ENCODE measurements at regions not wholly inside any gene's neighbourhood (a gene's known extent, or its start where the extent isn't known, plus 50 kb on each side); places are given as distances from the start of the nearest gene placed in this dataset.

- ChIA-PET POLR2A (no interaction called here), CTCF (no interaction called here)
- intact Hi-C loops (cut with micrococcal nuclease; ENCODE audit: unreplicated experiment) (no loop called here), in situ Hi-C loops (cut with HindIII; ENCODE audit: low pct_unique_long_range_greater_than_20kb, low sequenced_read_pairs) (no loop called here)
- TF ChIP-seq SIN3A (IDR thresholded peaks at IDR 0.05; ENCODE audit: borderline replicate concordance, insufficient read depth, low read depth, low read length) = no peak
- TF ChIP-seq POLR2AphosphoS5 (IDR thresholded peaks at IDR 0.05; ENCODE audit: low read depth, low read length) = no peak
- TF ChIP-seq TCF7L2 (IDR thresholded peaks at IDR 0.05; ENCODE audit: low read depth, low read length) = no peak
- no peak for TF ChIP-seq CTCF (IDR thresholded peaks at IDR 0.05)
- TF ChIP-seq REST (IDR thresholded peaks at IDR 0.05; ENCODE audit: insufficient read depth in 1 of 2, low read depth in 2 of 2, low read length in 1 of 2) = no peak
- Histone ChIP-seq H3K9me3 (ENCODE audit: control insufficient read depth, insufficient read depth, low read depth, low read length) (no peaks in the 10 kb centered on the region), H3K27ac (ENCODE audit: low read length) (no peak overlapping the region), H3K27me3 (ENCODE audit: control insufficient read depth, insufficient read depth, low read length) (no peaks in the 10 kb centered on the region), H3K36me3 (ENCODE audit: control insufficient read depth, insufficient read depth, low read length) (no peaks in the 10 kb centered on the region), H3K4me1 (ENCODE audit: control insufficient read depth, insufficient read depth, low read length) (no peaks in the 10 kb centered on the region), H3K4me3 (ENCODE audit: low read depth in 2 of 2, low read length in 2 of 2) (no peak overlapping the region)
- ATAC-seq (no peak), DNase-seq (ENCODE audit: low read depth, low spot score) (no peak)
- BruUV-seq (replicated peaks) = no TSS peak
Measured at GRCh38 chr2:6671913-6672312, 193.8 kb downstream of the CMPK2 start.

GRCh38 chr2:6674381-6674780 is 191.3 kb downstream of the CMPK2 start:
- POLR2A ChIA-PET = no interaction called here
- in situ Hi-C loops (cut with HindIII; ENCODE audit: low pct_unique_long_range_greater_than_20kb, low sequenced_read_pairs) = no loop called here
- CTCF ChIA-PET = no interaction called here

More at GRCh38 chr2:6674381-6674780, 191.3 kb downstream of the CMPK2 start:
- no peak for ATAC-seq
- H3K27ac ChIP-seq (ENCODE audit: low read length) = no peak overlapping the region
- no peaks in the 10 kb centered on the region for H3K4me1 ChIP-seq (ENCODE audit: control insufficient read depth, insufficient read depth, low read length)
- no peaks in the 10 kb centered on the region for H3K27me3 ChIP-seq (ENCODE audit: control insufficient read depth, insufficient read depth, low read length)
- H3K36me3 ChIP-seq (ENCODE audit: control insufficient read depth, insufficient read depth, low read length) = no peaks in the 10 kb centered on the region
- DNase-seq (ENCODE audit: low read depth, low spot score) = no peak
- intact Hi-C loops (cut with micrococcal nuclease; ENCODE audit: unreplicated experiment) = no loop called here
- no peaks in the 10 kb centered on the region for H3K9me3 ChIP-seq (ENCODE audit: control insufficient read depth, insufficient read depth, low read depth, low read length)
- H3K4me3 ChIP-seq (ENCODE audit: low read depth in 2 of 2, low read length in 2 of 2) = no peak overlapping the region
- TF ChIP-seq POLR2AphosphoS5 (IDR thresholded peaks at IDR 0.05; ENCODE audit: low read depth, low read length) = no peak
- no peak for TF ChIP-seq SIN3A (IDR thresholded peaks at IDR 0.05; ENCODE audit: borderline replicate concordance, insufficient read depth, low read depth, low read length)
- no peak for TF ChIP-seq CTCF (IDR thresholded peaks at IDR 0.05)
- TF ChIP-seq TCF7L2 (IDR thresholded peaks at IDR 0.05; ENCODE audit: low read depth, low read length) = no peak
- no peak for TF ChIP-seq REST (IDR thresholded peaks at IDR 0.05; ENCODE audit: insufficient read depth in 1 of 2, low read depth in 2 of 2, low read length in 1 of 2)
- no TSS peak for BruUV-seq (replicated peaks)
